NCI-H187 (cell line): ENCODE measurements at regions not wholly inside any gene's neighbourhood (a gene's known extent, or its start where the extent isn't known, plus 50 kb on each side); places are given as distances from the start of the nearest gene placed in this dataset.
"Not testable (repeated sequence)": the region's sequence is repeated elsewhere in the genome, so short reads cannot be mapped to it uniquely, and the experiment has no call there.

Experiments
- DNase-seq, 2 experiments: peaks; one replicate each; lab custom pipeline; 2025; lab: John Stamatoyannopoulos, UW

GRCh38 chr21:31819692-31820091 lies 53.1 kb upstream of the HUNK start:
- DNase-seq, result not testable (repeated sequence)

- DNase-seq, result not testable (repeated sequence)
Measured at GRCh38 chr21:31814356-31814755, 58.5 kb upstream of the HUNK start.

- no peak for DNase-seq
Measured at GRCh38 chr21:31813862-31814261, 59.0 kb upstream of the HUNK start.

- DNase-seq, result peak in 1 of 2 experiments; percentile 52
Measured at GRCh38 chr21:31804008-31804394, 68.8 kb upstream of the HUNK start.

- DNase-seq, result peak; percentile 39 to 66
Measured at GRCh38 chr21:31803039-31804007, 69.5 kb upstream of the HUNK start.

- no peak for DNase-seq
Measured at GRCh38 chr21:31802331-31802730, 70.4 kb upstream of the SCAF4 start.

GRCh38 chr21:31801551-31802219 lies 69.8 kb upstream of the SCAF4 start:
- no peak for DNase-seq

GRCh38 chr21:31798842-31799704 lies 67.2 kb upstream of the SCAF4 start:
- DNase-seq, result peak in 1 of 2 experiments; percentile 31

GRCh38 chr21:31795992-31796391 lies 64.1 kb upstream of the SCAF4 start:
- DNase-seq, result no peak

- DNase-seq, result not testable (repeated sequence)
Measured at GRCh38 chr21:31790420-31790819, 58.5 kb upstream of the SCAF4 start.

- no peak for DNase-seq
Measured at GRCh38 chr21:31788581-31788980, 56.7 kb upstream of the SCAF4 start.

GRCh38 chr21:31787691-31788090 lies 55.8 kb upstream of the SCAF4 start:
- DNase-seq, result not testable (repeated sequence)

- no peak for DNase-seq
Measured at GRCh38 chr21:31786164-31786920, 54.4 kb upstream of the SCAF4 start.

- DNase-seq, result peak; percentile 64 to 67
Measured at GRCh38 chr21:31785237-31786163, 53.6 kb upstream of the SCAF4 start.

- DNase-seq, result peak; percentile 46 to 70
Measured at GRCh38 chr21:31781737-31782136, 49.8 kb upstream of the SCAF4 start.
